HG02885 (cell line): ENCODE measurements at regions not wholly inside any gene's neighbourhood (a gene's known extent, or its start where the extent isn't known, plus 50 kb on each side); places are given as distances from the start of the nearest gene placed in this dataset.

Experiments used
- ATAC-seq: cut with Tn5 transposase; IDR thresholded peaks from one replicate; pipeline ENCODE4 v1.9.1; 2021; ENCODE audit warnings: mild to moderate bottlenecking; ENCODE audit not compliant: unreplicated experiment, poor library complexity

DNA sequence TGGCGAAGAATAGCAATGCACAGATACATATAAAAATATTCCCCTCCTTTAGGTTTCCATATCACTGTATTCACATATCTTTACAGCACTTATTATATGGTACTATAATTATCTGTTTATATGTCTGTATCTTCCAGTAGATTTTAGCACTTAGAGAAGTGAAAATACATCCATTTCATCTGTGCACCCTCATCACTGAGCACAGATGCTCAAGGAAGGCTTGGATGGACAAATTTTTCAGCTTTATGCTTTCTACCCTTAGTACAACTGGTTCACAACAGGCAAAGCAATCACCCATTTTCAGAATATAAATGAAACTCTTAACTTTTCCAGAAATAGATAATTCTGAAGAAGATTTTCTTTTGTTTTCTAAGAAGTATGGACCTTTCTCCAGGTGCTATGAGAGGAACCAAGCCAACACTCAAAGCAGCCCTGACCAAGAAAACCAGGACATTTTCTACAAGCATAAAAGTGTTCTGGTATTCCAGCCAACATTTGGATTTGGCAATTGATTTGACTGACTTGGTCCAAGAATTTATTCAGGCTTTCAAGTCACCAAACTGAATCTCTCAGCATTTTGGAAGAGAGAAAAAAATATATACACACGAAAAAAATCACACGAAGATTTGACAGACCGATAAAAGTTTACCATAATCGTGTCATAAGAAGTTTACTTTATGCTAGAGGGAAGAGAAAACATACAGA lies 170.2 kb upstream of the CD180 start:
- no peak for ATAC-seq

DNA sequence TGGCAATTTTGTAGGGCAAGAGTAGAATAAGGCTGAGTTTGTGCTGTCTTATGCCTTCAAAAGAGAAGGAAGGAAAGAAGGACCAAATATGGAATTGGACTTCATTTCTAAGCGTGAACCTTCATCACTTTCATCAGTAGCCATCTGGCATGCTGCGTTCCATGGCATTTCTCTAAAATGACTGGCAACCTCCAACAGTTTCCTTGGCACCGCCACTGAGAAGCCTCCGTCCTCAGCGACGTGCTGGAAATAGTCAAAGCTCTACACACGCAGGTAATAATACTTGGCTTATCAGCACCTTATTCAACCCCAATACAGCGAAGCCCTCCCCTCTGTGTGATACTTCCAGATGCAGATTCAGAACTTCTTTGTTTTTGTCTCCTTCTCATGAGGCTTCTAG lies 169.7 kb upstream of the CD180 start:
- ATAC-seq = no peak

GRCh38 chr5:67364381-67364970 lies 167.9 kb upstream of the CD180 start:
- ATAC-seq = no peak

DNA sequence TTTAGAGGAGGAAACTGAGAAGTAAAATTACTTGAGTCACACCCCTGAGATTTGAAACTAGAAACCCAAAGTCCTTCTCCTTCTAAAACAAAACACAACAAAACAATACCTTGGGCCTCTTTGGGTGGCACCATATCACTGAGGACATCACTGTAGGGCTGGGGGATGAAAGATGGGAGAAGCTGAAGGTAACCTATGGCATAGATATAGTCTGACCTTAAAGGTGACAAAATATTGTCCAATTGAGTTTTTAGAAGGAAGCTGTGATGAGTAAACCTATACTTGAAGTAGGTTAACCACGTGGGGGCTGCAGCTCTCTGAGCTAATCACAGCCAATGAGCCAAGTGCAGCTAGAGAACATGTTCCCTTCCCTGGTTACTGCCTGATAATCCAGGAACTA lies 167.4 kb upstream of the CD180 start:
- ATAC-seq = no peak

DNA sequence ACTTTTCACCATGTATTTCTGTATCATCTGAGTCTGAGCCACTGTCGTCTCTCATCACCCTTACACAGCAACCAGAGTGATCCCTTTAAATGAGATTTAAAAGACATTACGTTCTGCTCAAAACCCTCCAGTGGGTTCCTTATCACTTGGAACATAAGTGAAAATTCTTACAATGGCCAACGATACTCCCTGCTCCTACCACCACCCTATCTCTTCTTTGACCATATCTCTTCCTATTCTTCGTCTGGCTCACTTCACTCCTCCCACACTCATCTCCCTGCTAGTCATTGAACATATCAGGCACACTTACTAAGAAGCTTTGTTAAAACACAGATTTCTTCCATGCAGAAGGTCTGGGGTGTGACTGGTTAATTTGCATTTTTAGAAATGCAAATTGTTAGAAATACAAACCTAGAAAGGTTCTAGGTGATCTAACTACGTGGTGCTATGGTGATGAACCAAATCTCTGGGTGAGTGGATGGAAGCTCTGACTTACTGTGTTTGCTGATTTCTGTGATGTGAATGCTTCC lies 166.6 kb upstream of the CD180 start:
- no peak for ATAC-seq

DNA sequence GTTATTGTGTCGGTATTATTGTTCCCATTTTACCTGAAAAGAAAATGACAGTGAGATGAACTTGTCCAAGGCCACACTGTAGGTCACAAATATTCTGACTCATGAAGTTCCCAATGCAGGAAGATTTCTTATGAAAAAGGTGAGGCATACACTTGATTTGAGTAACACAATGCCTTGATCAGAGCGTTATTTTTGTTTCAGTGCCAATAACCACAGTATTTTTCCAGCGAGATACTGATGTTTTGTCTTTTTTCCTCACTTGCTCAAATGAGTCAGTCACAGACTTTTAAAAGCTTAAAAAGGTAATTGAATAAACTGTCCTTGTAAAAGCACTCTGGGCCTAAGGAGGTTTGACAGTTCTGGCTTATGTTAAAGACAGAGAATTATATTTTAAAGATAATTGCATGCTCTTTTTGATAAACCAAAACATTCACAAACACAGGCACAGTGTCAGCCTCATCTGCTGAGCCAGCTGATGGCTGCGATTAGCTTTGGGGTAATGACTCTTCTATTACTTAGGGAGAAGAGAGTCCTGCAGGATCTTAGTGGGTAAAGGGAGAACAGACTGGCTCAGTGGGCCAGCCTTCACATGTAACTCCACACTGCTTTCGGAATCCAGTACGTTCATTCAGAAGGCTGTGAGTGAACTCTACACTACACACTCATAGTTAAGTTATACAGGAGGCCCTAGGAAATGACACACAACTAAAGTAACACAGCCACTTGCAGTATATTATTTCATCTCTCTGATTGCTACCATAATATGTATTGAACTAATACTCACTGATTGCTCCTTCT lies 165.5 kb upstream of the CD180 start:
- no peak for ATAC-seq

DNA sequence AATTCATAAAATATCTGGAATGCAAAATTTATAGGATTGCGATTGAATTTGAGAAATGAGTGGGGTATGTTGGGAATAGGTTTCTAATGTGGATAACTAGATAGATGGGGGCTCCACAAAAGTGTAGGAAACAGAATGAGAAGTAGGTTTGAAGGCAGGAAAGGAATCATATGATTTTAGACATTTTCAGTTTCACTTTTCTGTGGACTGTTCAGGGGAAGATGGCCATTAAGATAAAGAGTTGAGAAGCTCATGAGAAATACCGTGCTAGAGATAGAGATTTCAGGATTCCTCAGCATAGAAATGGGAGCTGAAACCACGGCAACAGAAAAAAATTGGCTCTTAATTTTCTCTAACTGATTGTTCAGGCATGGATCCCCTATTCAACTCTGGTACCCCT lies 163.4 kb upstream of the CD180 start:
- ATAC-seq = no peak

DNA sequence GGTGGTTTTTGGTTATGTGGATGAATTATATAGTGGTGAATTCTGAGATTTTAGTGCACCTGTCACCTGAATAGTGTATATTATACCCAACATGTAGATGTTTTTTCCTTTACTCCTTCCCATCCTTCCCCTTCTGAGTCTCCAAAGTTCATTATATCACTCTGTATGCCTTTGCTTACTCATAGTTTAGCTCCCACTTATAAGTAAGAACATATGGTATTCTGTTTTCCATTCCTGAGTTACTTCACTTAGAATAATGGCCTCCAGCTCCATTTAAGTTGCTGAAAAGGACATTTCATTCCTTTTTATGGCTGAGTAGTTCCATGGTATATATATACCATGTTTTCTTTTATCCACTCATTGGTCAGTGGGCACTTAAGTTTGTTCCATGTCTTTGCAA lies 161.6 kb upstream of the CD180 start:
- ATAC-seq = no peak

GRCh38 chr5:67355120-67355713 lies 158.6 kb upstream of the CD180 start:
- no peak for ATAC-seq

GRCh38 chr5:67353500-67354450 lies 157.2 kb upstream of the CD180 start:
- ATAC-seq = no peak

DNA sequence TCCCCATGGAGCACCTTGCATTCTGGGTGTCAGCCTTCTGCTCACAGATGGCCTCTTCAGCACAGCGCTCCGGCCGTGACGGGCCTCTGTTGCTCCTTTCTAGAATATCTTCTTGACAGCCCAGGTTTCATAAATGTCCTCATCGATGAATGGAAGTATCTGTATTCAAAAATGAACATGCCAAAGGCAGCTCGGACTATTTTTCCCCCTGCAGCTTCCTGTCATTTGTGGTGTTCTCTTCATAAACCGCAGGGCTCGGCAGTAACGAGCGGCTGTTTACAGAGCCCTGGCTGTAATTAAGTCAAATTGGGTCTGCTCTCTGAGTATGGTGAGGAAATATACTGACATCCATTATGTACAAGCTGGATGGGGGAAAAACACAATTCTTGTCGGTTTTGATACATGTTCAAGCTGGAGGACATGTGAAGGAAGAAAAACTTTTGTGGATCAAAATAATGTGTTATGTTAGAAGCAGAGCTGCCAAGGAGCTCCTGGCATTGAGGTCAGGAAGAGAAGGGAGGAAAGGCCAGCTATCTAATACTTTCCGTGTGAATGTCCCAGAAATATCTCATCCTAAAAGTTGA lies 154.1 kb upstream of the CD180 start:
- no peak for ATAC-seq

DNA sequence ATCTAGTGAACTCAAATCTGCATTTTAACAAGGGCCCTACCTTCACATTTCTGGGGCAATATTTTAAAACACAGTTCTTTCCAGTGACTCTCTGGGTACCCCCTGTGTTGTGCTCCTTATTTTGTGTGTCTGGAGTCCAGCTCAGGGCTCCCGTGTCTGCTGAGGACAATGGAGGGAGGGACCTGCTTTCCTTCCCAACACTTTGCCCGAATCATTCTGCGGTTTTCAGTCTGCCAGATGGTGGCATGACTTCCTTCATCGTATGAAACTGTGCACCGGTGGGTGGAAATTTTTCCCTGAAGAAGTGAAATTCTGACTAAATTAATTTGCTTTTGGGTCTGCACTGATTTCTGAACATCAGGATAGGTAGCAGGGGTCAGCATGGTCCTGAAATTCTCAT lies 153.6 kb upstream of the CD180 start:
- ATAC-seq = no peak

- ATAC-seq = no peak
Measured at GRCh38 chr5:67347821-67348220, 151.2 kb upstream of the CD180 start.

GRCh38 chr5:67346611-67347010 lies 150.0 kb upstream of the CD180 start:
- no peak for ATAC-seq

DNA sequence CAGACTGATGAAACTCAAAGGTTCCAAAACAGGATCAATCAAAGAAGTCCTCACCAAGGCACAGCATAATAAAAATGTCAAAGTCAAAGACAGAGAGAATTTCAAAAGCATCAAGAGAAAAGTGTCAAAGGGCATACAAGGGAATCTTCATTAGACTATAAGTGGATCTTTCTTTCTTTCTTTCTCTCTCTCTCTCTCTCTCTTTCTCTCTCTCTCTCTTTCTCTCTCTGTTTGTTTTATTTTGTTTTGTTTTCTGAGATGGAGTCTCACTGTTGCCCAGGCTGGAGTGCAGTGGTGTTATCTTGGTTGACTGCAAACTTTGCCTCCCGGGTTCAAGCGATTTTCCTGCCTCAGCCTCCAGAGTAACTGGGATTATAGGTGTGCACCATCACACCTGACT lies 148.3 kb upstream of the CD180 start:
- ATAC-seq = no peak

GRCh38 chr5:67343835-67344234 lies 147.2 kb upstream of the CD180 start:
- no peak for ATAC-seq

DNA sequence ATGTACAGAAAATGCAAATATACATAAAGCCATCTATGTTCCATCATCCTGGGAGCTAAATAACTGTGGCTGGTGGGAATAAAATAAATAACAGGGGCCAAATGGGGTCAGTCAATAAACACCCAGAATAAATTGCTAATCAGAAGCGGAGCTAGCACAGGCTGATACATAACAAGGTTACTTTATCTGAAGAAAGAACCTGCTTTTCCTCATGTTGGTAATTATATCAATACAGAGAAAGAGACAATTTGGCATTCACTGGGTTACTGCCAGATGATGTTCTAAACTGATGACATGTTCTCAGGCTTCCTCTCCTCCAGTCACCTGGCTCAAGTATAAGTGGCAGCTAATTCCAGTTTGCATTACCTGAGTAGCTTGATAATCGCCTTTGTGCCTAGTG lies 144.9 kb upstream of the CD180 start:
- ATAC-seq = no peak

DNA sequence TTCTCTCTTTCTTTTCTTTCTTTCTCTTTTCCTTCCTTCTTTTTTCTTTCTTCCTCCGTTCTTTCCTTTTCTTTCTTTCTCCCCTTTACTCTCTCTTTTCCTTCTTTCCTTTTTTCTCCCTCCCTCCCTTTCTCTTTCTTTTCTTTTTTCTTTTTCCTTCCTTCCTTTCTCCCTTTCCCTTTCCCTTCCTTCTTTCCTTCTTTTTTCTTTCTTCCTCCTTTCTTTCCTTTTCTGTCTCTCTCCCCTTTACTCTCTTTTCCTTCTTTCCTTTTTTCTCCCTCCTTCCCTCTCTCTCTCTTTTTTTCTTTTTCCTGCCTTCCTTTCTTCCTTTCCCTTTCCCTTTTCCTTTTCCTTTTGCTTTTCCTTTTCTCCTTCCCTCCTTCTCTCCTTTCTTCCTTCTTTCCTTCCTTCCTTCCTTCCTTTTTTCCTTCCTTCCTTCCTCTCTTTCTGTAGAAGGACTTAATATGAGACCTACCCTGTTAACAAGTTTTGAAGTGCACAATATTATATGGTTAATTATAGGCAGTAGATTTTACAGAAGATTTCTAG lies 142.7 kb upstream of the CD180 start:
- no peak for ATAC-seq

- no peak for ATAC-seq
Measured at GRCh38 chr5:67338421-67338820, 141.8 kb upstream of the CD180 start.
